ENCODE measurements at regions not wholly inside any gene's neighbourhood (a gene's known extent, or its start where the extent isn't known, plus 50 kb on each side); places are given as distances from the start of the nearest gene placed in this dataset.

GRCh38 chr1:216908126-216908525, 184.9 kb upstream of the ESRRG start:
- no peak for DNase-seq

GRCh38 chr1:216907100-216907499, 183.9 kb upstream of the ESRRG start:
- DNase-seq, result no peak

DNA sequence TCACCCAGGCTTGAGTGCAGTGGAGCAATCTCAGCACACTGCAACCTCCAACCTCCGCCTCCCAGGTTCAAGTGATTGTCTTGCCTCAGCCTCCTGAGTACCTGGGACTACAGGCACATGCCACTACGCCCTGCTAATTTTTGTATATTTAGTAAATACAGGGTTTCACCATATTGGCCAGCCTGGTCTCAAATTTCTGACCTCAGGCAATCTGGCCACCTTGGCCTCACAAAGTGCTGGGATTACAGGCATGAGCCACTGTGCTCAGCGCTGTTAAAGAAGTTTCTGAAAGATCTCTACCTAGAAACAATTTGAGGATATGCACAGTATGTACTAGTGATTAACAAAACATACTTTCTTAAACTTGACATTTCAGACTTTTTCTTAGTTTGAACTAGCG, 182.6 kb upstream of the ESRRG start:
- DNase-seq, result no peak

- DNase-seq, result no peak
These were observed 181.9 kb upstream of the ESRRG start for GRCh38 chr1:216905137-216905536.

GRCh38 chr1:216904471-216904870, 181.2 kb upstream of the ESRRG start:
- no peak for DNase-seq

- DNase-seq, result no peak
These were observed 180.1 kb upstream of the ESRRG start for GRCh38 chr1:216903382-216903740.

DNA sequence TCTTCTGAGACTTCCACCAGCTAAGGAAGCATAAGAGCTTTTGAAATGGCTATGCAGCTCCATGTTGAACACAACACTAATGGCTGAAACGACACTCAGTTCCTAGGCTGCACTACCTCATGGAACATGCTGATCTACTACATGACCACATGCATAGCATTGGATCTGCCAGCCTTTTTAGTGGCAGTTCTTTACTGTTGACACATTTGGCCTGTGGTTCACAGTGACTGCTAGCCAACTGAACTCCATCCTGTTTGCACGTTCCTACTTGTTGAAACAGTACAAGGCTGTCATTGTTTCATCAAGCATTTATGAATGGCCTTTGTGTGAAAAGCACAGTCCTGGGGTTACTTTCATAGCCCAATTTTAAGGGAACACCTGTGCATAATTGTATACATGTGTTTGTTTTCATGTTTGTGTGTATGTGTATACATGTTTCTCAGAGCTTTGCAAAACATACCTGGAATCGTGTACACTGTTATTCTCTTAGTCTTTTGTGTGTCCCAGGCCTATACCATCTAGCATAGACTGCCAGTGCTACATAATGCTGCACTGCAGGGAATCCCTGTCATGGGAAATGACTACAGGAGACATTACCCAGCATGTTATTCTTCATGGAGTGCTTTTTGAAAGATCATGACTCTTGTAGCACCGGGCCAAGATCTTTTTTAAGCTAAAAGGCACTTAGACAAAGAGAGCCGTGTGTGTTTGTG, 179.6 kb upstream of the ESRRG start:
- DNase-seq, result no peak

GRCh38 chr1:216900116-216900620, 176.9 kb upstream of the ESRRG start:
- no peak for DNase-seq

DNA sequence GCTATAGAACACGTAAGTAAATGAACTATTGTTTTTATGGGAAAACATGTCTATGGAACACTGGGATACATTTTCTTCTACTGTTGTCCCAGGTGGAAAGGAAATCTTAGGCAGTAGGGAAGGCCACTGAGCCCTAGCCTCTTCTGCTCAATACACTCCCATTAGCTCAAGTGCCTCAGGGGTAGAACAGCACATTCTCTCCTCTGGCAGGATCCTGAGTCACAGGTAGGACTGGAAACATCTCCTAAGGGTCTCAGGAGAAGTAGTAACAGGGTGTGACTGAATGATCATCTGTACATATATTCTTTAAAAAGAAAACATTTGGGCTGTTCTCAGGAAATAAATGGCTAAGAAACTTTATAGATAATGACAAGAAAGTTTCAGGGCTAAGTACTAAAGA, 175.6 kb upstream of the ESRRG start:
- no peak for DNase-seq

GRCh38 chr1:216896146-216896545, 172.9 kb upstream of the ESRRG start:
- DNase-seq, result no peak

DNA sequence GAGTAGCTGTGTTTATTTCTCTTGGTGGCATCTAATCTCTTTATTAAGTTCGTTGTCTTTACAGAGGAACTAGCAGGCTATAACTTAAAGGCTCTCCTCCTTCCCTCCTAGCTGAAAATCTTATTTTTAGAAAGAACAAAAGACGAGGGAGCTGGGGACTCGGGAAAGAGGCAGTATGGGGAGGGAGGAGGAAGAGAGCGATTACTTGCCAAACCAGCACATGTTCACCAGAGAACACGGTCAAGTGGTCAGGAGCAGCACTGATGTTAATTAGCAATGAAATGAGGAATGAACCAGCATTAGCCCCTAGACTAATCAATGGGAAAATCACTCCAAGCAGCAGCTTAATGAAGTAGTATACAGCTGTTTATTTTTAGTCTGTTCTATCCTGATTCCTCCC, 171.3 kb upstream of the ESRRG start:
- no peak for DNase-seq

- no peak for DNase-seq
These were observed 169.4 kb upstream of the ESRRG start for GRCh38 chr1:216892581-216893160.

GRCh38 chr1:216890871-216891270, 167.6 kb upstream of the ESRRG start:
- no peak for DNase-seq

DNA sequence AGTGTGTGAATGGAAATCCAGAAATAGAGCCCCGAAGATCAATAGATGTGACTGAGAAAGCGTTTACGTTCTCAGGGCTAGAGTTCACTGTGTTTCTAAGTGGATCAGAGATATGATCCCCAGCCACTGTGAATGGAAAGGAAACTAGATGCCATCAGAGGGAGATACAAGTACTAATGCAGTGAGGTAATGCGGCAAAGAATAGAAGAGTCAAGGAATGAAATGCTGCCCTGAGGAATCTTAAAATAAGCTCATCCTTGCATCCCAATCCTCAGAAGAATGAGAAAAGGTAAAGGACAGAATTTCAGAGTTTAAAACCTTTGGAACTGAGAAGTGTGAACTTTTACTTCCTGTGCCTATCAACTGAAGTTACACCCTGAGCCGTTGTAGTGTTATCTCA, 165.5 kb upstream of the ESRRG start:
- DNase-seq, result no peak

- no peak for DNase-seq
These were observed 163.8 kb upstream of the ESRRG start for GRCh38 chr1:216887032-216887431.

- DNase-seq, result no peak
These were observed 161.5 kb upstream of the ESRRG start for GRCh38 chr1:216884614-216885229.

DNA sequence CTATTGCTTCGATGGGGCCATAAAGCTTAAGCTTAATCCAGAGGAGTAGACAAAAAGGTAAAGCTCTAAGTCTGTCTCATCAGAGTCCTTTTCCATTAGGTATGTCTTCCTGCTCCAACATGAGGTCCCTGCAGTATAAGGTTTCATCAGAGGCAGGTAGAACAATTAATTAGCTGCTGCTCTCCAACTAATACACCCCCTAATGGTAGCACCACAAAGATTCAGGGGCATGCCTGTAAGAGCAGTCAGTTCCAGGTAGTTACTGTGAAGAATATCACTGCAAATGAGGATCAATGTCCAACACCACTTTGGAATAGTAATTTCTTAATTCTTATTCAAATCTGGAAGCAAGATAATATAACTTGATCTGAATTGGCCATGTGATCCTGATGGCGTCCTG, 160.3 kb upstream of the ESRRG start:
- DNase-seq, result no peak

DNA sequence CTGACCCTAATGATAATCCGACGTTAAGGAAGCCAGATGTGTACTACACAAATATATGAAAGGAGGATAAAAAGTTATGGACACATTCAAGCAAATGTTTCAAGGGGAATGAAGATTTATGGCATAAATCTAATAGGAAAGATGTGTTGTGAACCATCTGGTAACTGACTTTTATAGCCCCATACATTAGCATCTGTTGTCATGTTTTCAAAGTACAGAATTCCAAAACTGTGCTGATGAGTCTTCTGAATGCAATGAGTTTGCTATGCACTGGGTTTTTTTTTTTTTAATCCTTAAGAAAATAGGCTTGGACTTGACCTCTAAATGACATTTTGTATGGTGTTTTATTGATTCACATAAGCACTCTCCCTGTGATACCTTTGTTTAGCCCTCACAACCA, 158.5 kb upstream of the ESRRG start:
- DNase-seq, result no peak

DNA sequence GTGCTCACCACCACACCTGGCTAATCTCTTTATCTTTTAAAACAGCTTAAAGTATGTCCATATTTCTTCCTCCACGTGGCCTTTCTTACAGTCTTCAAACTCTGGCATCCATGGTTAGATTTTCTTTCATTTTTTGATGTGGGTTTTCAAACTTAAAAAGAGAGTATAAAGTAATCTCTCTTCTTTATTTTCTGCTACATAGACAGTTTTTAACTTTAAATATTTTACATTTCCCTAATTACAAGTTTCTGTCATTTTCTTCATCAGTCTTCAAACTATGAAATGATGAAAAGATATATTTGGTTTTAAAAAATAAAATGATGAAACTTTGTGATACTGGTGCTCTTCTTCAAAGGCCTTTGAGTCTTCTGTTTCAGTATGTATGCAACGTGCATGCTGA, 143.5 kb upstream of the ESRRG start:
- no peak for DNase-seq

DNA sequence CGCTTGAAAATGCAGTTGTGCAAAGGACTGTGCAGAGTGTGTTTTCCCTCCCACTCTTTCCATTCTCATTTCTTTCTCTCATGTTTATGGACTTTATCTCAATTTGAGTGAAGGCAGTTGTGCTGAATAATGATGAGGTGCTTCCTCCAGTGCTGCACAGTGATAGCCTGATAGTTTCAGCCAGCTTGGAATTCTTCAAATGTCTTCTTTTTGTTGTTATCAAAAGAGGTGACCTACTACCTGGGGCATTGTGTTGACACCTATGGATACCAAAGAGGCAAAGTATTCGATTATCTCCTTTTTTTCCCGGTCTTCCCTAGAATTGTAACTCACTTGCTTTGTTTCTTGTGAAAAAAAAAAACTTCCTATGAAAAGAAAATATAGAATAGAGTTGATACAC, 132.6 kb upstream of the ESRRG start:
- DNase-seq, result no peak

DNA sequence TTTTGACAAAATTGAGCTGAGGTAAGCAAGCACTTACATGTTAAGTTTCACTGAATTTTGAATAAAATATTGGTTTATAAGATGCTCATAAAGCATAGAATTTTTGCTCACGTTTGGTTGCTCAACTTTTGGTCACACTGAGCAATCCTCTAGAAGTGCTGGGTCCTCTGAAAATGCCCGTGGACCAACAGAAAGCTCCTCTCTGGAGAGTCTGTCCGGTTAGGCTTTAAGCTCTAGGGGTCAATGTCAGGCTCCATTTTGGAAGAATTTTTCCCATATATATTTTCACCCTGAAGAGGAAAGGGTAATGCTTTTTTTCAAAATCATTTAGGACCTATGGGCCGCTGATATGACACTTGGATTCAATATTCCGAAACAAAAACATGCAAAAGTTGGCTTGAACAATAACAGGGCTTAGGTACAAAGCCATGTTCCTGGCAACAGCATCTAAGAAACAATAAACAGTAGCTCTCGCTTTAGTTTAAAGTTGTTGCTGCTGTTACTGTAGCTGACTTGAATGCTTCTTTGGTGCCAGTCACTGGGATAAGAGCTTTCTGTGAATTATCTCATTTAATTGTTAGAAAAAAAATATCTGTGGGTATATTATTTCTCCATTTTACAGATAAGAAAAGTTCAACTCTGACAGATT, 131.7 kb upstream of the ESRRG start:
- no peak for DNase-seq

GRCh38 chr1:216851073-216851472, 127.8 kb upstream of the ESRRG start:
- DNase-seq, result no peak

DNA sequence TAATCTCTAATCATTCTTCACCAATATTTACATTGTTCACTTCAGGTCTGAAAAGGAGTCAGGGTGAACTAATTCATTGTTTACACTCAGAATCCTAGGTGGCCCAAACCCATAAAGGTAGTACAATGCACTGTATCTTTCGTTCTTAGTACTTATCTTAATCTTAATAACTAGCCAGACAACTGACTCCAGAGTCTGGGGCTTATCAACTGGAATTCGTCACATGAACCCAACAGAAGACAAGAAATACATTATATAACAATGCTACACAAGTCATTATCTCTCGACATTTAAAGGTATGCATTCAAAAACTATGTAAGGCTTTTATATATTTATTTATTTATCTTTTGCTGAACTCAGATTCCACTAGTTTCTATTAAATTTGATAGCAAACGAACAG, 125.9 kb upstream of the ESRRG start:
- DNase-seq, result no peak

DNA sequence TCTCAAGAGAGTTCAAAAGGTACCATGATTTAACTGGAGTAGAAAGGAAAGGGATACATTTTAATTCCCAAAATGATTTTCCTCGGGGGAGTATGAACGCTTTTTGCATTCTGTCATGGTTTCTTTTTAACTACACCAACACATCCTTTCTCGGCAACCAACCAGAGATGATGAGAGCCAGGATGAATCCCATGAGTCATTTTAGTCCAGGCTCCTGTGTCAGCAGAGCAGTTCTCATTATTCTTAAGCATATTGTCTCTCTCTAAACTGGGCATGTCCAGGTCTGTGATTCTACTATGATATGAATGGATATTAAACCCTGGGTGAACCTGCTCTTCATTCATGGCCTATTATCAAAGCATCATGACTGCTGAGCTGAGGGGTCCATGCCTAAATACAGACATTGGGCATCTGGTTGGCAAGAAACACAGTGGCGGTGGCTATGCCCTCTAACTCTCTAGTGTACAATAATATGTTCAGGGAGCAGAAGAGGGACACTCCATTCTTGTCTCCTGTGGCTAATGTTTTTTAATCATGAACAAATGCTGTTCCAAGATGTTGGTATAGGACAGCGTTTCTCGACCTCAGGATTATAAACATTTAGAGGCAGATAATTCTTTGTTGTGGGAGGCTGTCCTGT, 124.3 kb upstream of the ESRRG start:
- DNase-seq, result no peak
